ENCODE measurements at regions not wholly inside any gene's neighbourhood (a gene's known extent, or its start where the extent isn't known, plus 50 kb on each side); places are given as distances from the start of the nearest gene placed in this dataset.

DNA sequence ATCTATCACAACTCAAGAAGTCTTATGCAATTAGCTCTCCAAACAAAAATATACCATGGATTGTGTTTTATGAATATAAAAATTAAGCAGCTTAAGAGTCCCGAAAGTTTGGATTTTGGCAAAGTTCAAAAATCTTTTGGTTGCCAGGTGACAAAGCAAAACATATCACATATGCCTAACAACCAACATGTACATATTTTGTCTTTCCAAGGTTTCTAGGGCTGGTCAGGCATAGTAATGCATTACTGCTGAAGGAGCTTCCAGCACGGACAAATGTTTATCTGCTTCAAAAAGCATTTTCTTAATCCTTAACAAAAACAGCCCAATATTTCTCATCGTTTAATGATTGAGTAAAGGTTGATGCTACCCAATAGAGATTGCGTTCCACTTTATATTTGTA is 1327.1 kb upstream of the ZEB2 start:
- TF ChIP-seq, protein P1, sequence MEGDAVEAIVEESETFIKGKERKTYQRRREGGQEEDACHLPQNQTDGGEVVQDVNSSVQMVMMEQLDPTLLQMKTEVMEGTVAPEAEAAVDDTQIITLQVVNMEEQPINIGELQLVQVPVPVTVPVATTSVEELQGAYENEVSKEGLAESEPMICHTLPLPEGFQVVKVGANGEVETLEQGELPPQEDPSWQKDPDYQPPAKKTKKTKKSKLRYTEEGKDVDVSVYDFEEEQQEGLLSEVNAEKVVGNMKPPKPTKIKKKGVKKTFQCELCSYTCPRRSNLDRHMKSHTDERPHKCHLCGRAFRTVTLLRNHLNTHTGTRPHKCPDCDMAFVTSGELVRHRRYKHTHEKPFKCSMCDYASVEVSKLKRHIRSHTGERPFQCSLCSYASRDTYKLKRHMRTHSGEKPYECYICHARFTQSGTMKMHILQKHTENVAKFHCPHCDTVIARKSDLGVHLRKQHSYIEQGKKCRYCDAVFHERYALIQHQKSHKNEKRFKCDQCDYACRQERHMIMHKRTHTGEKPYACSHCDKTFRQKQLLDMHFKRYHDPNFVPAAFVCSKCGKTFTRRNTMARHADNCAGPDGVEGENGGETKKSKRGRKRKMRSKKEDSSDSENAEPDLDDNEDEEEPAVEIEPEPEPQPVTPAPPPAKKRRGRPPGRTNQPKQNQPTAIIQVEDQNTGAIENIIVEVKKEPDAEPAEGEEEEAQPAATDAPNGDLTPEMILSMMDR (IDR thresholded peaks at IDR 0.05): no peak
- no peak for TF ChIP-seq POLR2A (IDR thresholded peaks at IDR 0.05)
- TF ChIP-seq EP300 (IDR thresholded peaks at IDR 0.05): no peak

Measured in suprapubic skin (tissue), 3 donors.